ENCODE measurements at regions not wholly inside any gene's neighbourhood (a gene's known extent, or its start where the extent isn't known, plus 50 kb on each side); places are given as distances from the start of the nearest gene placed in this dataset.

GRCh38 chr2:35526741-35527140 lies 828.8 kb upstream of the CRIM1 start:
- TF ChIP-seq EZH2 (IDR thresholded peaks at IDR 0.05; ENCODE audit: low read depth, low read length, severe bottlenecking) (no peak), JUND (IDR thresholded peaks at IDR 0.05; ENCODE audit: low read length) (no peak), TBP (IDR thresholded peaks at IDR 0.05; ENCODE audit: low read depth, low read length) (no peak), RBBP5 (IDR thresholded peaks at IDR 0.05; ENCODE audit: borderline replicate concordance, low read depth, low read length) (no peak), POLR2A (IDR thresholded peaks at IDR 0.05; ENCODE audit: control extremely low read depth in 1 of 2, low read depth in 2 of 2, low read length in 2 of 2) (no peak), EGR1 (IDR thresholded peaks at IDR 0.05; ENCODE audit: borderline replicate concordance, low read depth, low read length) (no peak), HDAC6 (IDR thresholded peaks at IDR 0.05; ENCODE audit: low read depth, low read length) (no peak), RFX5 (IDR thresholded peaks at IDR 0.05; ENCODE audit: borderline replicate concordance, low read depth, low read length) (no peak), SIX5 (IDR thresholded peaks at IDR 0.05; ENCODE audit: low read depth, low read length) (no peak), EP300 (IDR thresholded peaks at IDR 0.05; ENCODE audit: borderline replicate concordance in 1 of 2, low read depth in 2 of 2, low read length in 2 of 2) (no peak), BRCA1 (IDR thresholded peaks at IDR 0.05; ENCODE audit: low read depth, low read length) (no peak), POLR2AphosphoS5 (IDR thresholded peaks at IDR 0.05; ENCODE audit: low read depth, low read length) (no peak)
- TF ChIP-seq, protein P1, sequence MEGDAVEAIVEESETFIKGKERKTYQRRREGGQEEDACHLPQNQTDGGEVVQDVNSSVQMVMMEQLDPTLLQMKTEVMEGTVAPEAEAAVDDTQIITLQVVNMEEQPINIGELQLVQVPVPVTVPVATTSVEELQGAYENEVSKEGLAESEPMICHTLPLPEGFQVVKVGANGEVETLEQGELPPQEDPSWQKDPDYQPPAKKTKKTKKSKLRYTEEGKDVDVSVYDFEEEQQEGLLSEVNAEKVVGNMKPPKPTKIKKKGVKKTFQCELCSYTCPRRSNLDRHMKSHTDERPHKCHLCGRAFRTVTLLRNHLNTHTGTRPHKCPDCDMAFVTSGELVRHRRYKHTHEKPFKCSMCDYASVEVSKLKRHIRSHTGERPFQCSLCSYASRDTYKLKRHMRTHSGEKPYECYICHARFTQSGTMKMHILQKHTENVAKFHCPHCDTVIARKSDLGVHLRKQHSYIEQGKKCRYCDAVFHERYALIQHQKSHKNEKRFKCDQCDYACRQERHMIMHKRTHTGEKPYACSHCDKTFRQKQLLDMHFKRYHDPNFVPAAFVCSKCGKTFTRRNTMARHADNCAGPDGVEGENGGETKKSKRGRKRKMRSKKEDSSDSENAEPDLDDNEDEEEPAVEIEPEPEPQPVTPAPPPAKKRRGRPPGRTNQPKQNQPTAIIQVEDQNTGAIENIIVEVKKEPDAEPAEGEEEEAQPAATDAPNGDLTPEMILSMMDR (IDR thresholded peaks at IDR 0.05; ENCODE audit: control extremely low read depth in 1 of 3, insufficient read depth in 1 of 3, low read depth in 1 of 3, low read length in 3 of 3): no peak
- TF ChIP-seq, protein P2, sequence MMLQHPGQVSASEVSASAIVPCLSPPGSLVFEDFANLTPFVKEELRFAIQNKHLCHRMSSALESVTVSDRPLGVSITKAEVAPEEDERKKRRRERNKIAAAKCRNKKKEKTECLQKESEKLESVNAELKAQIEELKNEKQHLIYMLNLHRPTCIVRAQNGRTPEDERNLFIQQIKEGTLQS (IDR thresholded peaks at IDR 0.05; ENCODE audit: insufficient read depth, low read depth, low read length): no peak

All from H1 (cell line).